ENCODE measurements at regions not wholly inside any gene's neighbourhood (a gene's known extent, or its start where the extent isn't known, plus 50 kb on each side); places are given as distances from the start of the nearest gene placed in this dataset.

DNA sequence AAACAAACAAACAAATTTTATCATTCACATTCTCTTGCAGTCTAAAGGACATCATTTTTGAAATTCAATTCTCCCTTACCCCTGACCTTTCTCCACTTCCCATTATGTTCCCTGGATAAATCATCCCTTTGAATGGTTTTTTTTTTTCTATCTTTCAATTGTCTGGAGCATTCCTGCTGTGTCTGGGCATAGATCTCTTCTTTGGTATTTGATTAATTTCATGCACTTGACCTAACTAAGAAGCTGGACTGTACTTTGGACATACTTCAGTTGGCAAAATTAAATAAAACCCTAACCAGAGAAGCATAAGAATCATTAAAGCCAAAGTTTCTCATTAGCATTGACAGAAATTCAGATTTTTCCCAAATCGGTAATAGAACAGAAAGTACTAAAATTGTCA lies 163.6 kb upstream of the BMP4 start:
- TF ChIP-seq, protein P1, sequence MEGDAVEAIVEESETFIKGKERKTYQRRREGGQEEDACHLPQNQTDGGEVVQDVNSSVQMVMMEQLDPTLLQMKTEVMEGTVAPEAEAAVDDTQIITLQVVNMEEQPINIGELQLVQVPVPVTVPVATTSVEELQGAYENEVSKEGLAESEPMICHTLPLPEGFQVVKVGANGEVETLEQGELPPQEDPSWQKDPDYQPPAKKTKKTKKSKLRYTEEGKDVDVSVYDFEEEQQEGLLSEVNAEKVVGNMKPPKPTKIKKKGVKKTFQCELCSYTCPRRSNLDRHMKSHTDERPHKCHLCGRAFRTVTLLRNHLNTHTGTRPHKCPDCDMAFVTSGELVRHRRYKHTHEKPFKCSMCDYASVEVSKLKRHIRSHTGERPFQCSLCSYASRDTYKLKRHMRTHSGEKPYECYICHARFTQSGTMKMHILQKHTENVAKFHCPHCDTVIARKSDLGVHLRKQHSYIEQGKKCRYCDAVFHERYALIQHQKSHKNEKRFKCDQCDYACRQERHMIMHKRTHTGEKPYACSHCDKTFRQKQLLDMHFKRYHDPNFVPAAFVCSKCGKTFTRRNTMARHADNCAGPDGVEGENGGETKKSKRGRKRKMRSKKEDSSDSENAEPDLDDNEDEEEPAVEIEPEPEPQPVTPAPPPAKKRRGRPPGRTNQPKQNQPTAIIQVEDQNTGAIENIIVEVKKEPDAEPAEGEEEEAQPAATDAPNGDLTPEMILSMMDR (IDR thresholded peaks at IDR 0.05; ENCODE audit: control insufficient read depth, insufficient read depth, low read depth, low read length, missing control alignments) = no peak
- DNase-seq (ENCODE audit: low read depth) = no peak
- no peak overlapping the region for H3K4me3 ChIP-seq (ENCODE audit: control insufficient read depth, low read depth, low read length)

DNA sequence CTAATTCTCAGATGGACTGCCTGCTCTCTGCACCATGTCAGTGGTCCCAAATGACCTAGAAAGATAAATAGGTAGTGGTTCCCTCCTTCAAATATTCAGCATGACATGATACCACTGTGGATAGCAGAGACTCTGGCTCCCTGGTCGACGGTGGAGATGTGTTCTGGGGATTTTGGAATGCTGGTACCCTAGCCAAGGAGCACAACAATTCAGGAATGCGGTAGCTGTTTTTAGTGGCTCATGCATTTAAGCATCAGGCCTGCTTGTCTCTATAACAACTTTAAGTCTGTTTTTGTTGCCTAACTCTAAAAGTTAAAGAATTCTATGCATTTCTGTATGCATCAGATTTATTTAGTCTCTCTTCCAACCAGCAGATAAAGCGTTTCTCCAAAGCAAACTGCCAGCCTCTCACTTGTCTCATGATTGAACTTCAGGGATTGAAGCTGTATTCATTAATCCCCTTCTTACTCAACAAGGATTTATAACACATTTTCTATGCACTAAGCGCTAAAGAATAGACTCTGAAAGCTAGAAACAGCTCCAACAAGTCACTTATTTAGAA lies 164.9 kb upstream of the BMP4 start:
- no peak for DNase-seq (ENCODE audit: low read depth)
- H3K4me3 ChIP-seq (ENCODE audit: control insufficient read depth, low read depth, low read length) = no peak overlapping the region
- TF ChIP-seq, protein P1 (IDR thresholded peaks at IDR 0.05; ENCODE audit: control insufficient read depth, insufficient read depth, low read depth, low read length, missing control alignments) = no peak

DNA sequence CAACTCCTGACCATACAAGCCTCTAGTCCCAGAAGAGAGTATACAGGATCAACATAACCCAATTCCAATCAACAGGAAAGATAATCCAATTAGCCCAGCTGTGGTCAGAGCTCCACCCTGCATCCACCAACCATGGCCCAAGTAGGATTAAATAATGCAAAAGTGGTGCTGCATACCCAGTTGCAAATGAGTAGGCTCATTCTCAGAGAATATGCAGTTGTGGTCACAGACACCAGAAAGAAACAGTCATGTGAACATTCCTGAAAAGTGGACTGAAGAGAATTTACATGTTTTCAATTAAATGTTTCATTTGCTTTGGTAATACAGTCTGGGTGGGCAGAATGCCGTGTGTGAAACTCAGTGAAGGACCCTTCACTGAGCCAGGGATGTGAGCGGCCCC lies 167.2 kb upstream of the BMP4 start:
- TF ChIP-seq, protein P1 (IDR thresholded peaks at IDR 0.05; ENCODE audit: control insufficient read depth, insufficient read depth, low read depth, low read length, missing control alignments) = no peak
- no peak for DNase-seq (ENCODE audit: low read depth)
- no peak overlapping the region for H3K4me3 ChIP-seq (ENCODE audit: control insufficient read depth, low read depth, low read length)

DNA sequence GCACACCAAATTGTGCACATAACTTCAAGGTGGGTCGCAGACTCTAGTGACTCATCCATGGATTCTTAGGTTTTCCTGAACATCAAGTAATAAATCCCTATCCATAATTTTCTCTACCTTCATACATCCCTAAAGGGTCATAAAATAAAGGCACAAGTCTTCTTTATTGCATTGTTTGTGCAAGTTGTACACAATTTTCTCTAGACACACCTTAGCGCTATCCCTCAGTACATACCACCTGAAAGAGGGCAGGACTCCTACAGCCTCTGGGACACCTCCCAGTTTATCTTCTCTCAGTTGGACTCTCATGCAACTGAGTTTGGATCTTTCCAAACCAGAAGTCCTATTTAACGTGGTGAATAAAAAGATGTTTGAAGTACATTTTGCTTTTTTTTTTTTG lies 168.5 kb upstream of the BMP4 start:
- TF ChIP-seq, protein P1 (IDR thresholded peaks at IDR 0.05; ENCODE audit: control insufficient read depth, insufficient read depth, low read depth, low read length, missing control alignments) = no peak
- no peak for DNase-seq (ENCODE audit: low read depth)
- no peak overlapping the region for H3K4me3 ChIP-seq (ENCODE audit: control insufficient read depth, low read depth, low read length)

DNA sequence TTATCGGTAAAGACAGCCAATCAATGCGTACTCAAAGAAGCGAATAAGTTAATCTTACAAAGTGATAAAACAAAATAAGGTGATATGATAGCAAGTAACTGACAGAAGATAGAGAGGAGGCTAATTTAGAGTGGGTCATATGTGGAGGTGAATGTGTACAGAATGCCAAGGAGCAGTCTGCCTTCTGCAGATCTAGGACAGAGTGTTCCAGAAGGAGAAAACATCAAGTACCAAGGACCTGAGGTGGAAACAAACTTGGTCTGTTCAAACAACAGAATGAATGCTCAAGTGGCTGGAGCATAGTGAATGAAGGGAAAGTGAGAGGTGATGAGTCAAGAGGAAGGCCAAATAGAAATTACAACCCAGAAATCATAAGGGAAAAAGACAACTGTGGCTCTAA lies 170.3 kb upstream of the BMP4 start:
- H3K4me3 ChIP-seq (ENCODE audit: control insufficient read depth, low read depth, low read length) = no peak overlapping the region
- DNase-seq (ENCODE audit: low read depth) = no peak
- TF ChIP-seq, protein P1 (IDR thresholded peaks at IDR 0.05; ENCODE audit: control insufficient read depth, insufficient read depth, low read depth, low read length, missing control alignments) = no peak

DNA sequence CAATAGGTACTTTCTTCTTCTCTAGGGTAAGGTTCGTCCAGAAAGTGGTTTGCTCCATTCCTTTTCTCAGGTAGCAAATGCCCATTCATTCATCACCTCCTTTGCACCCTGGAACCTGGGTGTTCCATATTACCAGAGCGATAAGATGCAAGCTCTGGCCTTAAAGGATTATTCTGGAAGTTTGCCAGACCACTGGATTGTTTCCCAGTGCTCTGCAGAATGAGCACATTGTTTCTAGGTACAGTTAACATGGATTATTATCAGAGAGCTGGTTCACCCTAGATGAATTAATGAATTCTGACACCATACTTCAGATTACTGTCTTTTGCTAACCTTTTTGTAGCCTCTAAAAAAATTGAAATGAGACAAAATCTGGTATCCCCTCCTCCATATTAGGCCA lies 170.9 kb upstream of the BMP4 start:
- no peak for DNase-seq (ENCODE audit: low read depth)
- no peak overlapping the region for H3K4me3 ChIP-seq (ENCODE audit: control insufficient read depth, low read depth, low read length)
- TF ChIP-seq, protein P1 (IDR thresholded peaks at IDR 0.05; ENCODE audit: control insufficient read depth, insufficient read depth, low read depth, low read length, missing control alignments) = no peak

Measured in AG09309 (cell line).